ENCODE measurements at regions not wholly inside any gene's neighbourhood (a gene's known extent, or its start where the extent isn't known, plus 50 kb on each side); places are given as distances from the start of the nearest gene placed in this dataset.

- Histone ChIP-seq H3K4me3 (no peak overlapping the region), H3K4me1 (no peaks in the 10 kb centered on the region), H3K9ac (ENCODE audit: low read depth in 2 of 2, low read length in 2 of 2) (no peak overlapping the region), H3K27ac (no peak overlapping the region), H3K9me3 (no peaks in the 10 kb centered on the region), H3K27me3 (no peaks in the 10 kb centered on the region), H3K36me3 (no peaks in the 10 kb centered on the region)
- no peak for DNase-seq
- TF ChIP-seq, protein P1, sequence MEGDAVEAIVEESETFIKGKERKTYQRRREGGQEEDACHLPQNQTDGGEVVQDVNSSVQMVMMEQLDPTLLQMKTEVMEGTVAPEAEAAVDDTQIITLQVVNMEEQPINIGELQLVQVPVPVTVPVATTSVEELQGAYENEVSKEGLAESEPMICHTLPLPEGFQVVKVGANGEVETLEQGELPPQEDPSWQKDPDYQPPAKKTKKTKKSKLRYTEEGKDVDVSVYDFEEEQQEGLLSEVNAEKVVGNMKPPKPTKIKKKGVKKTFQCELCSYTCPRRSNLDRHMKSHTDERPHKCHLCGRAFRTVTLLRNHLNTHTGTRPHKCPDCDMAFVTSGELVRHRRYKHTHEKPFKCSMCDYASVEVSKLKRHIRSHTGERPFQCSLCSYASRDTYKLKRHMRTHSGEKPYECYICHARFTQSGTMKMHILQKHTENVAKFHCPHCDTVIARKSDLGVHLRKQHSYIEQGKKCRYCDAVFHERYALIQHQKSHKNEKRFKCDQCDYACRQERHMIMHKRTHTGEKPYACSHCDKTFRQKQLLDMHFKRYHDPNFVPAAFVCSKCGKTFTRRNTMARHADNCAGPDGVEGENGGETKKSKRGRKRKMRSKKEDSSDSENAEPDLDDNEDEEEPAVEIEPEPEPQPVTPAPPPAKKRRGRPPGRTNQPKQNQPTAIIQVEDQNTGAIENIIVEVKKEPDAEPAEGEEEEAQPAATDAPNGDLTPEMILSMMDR (IDR thresholded peaks at IDR 0.05): no peak
- intact Hi-C loops (cut with DNase I): no loop called here
These were observed 261.9 kb downstream of the SNX10 start for GRCh38 chr7:26553582-26553981.

DNA sequence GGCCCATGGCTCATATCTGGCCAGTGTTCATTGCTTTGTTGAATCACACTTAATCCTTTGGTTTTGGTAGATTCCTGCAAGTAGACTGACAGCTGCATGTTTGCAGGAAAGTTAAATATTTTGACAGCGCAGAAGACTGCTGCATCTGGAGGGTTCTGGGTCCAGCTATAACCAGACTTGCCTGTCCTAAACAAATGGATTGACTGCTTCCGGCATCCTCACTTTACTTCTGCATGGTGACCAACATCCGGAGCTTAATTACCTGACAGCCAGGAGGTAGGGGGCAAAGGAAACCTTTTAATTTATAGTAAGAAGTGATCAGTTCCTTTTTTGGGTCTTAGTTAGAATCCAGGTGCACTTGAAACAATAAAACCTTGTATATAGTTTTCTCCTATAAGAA is 263.3 kb downstream of the SNX10 start:
- Histone ChIP-seq H3K4me3 (no peak overlapping the region), H3K9ac (ENCODE audit: low read depth in 2 of 2, low read length in 2 of 2) (no peak overlapping the region), H3K36me3 (no peaks in the 10 kb centered on the region), H3K9me3 (no peaks in the 10 kb centered on the region), H3K27ac (no peak overlapping the region), H3K4me1 (no peaks in the 10 kb centered on the region), H3K27me3 (no peaks in the 10 kb centered on the region)
- intact Hi-C loops (cut with DNase I): no loop called here
- TF ChIP-seq, protein P1 (IDR thresholded peaks at IDR 0.05): no peak
- no peak for DNase-seq

GRCh38 chr7:26556061-26556881 is 264.6 kb downstream of the SNX10 start:
- no peak for DNase-seq
- Histone ChIP-seq H3K27ac (no peak overlapping the region), H3K4me3 (no peak overlapping the region), H3K27me3 (no peaks in the 10 kb centered on the region), H3K4me1 (no peaks in the 10 kb centered on the region), H3K36me3 (no peaks in the 10 kb centered on the region), H3K9ac (ENCODE audit: low read depth in 2 of 2, low read length in 2 of 2) (no peak overlapping the region), H3K9me3 (no peaks in the 10 kb centered on the region)
- TF ChIP-seq, protein P1 (IDR thresholded peaks at IDR 0.05): no peak
- intact Hi-C loops (cut with DNase I): no loop called here

DNA sequence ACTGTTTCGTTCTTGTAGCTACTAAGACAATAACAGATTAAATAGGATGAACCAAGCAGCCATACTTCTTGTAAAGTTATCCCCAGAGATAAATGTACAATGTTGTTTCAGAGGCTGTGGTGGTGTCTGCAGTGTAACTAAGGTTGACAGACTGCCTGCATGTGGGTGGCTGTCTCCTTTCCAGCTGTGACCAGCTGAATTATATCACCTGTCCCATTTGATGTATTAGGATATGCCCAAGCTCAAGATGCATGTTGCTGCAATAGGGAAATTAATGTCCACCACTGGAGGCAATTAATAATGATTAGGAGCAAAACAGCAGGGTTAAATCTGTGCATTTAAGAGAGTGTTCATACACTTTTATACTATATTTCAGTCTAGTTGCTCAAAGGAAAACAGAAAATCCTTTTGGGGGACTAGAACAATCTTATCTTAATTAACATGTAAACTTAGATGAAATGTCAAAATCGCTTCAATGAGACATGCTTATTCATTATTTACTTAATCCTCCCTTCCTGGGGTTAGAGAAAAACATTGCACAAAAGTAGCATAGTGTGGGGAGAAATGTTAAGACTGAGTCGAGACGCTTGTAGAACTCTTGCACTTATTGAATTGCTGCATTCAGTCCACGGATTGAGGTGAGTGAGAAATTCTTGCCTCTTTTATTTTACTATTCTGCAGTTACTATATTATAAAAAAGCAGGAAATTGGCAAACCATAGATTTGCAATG is 269.0 kb downstream of the SNX10 start:
- intact Hi-C loops (cut with DNase I): no loop called here
- H3K9ac ChIP-seq (ENCODE audit: low read depth in 2 of 2, low read length in 2 of 2): no peak overlapping the region
- no peak overlapping the region for H3K27ac ChIP-seq
- no peak overlapping the region for H3K4me3 ChIP-seq
- no peak for DNase-seq
- H3K27me3 ChIP-seq: no peaks in the 10 kb centered on the region
- no peaks in the 10 kb centered on the region for H3K4me1 ChIP-seq
- H3K36me3 ChIP-seq: no peaks in the 10 kb centered on the region
- no peaks in the 10 kb centered on the region for H3K9me3 ChIP-seq
- TF ChIP-seq, protein P1 (IDR thresholded peaks at IDR 0.05): no peak

DNA sequence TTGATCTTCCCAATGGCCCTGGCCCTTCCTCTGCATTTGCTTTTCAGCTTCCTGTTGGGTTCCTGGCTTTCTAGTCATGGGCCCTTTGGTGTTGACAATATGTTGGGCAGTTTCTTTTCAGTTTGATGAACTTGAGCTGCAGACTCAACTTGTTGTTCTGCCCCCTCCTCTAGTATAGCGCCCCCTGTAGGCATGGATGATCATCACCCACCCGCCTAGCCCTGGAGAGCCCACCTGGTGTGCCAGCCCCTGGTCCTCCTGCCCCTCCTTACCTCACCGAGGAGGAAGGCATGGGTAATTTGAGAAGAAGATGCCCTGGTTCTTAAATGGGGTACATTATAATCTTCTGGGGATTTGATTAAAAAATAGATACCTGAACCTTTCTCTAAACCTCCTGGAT is 271.2 kb downstream of the SNX10 start:
- H3K4me3 ChIP-seq: no peak overlapping the region
- H3K9ac ChIP-seq (ENCODE audit: low read depth in 2 of 2, low read length in 2 of 2): no peak overlapping the region
- no peaks in the 10 kb centered on the region for H3K36me3 ChIP-seq
- TF ChIP-seq, protein P1 (IDR thresholded peaks at IDR 0.05): no peak
- H3K27me3 ChIP-seq: no peaks in the 10 kb centered on the region
- no peaks in the 10 kb centered on the region for H3K9me3 ChIP-seq
- H3K4me1 ChIP-seq: no peaks in the 10 kb centered on the region
- intact Hi-C loops (cut with DNase I): no loop called here
- DNase-seq: no peak
- H3K27ac ChIP-seq: no peak overlapping the region
